Body of pancreas (tissue), 4 donors: ENCODE measurements at regions not wholly inside any gene's neighbourhood (a gene's known extent, or its start where the extent isn't known, plus 50 kb on each side); places are given as distances from the start of the nearest gene placed in this dataset.
A peak's percentile ranks its signal among the peaks of the same experiment; 100 is the strongest.

Experiments used
- ATAC-seq: fragments of 150-250 bp; one replicate; pipeline ENCODE4 v1.9.1; 2016
- DNase-seq, 4 donors: peaks; one replicate each; pipeline ENCODE4 v3.0.0-alpha.2; 2019
- H3K27ac ChIP-seq, 4 donors: fragments of 200-600 bp; sonication (generic); 1 replicate in 3 of 4; 2 replicates in 1 of 4; pipeline versions ENCODE4 v1.5.1 to v1.6.1; 2016 to 2019; ENCODE audit warnings: mild to moderate bottlenecking in 1 of 4, mixed read lengths in 1 of 4, moderate library complexity in 1 of 4
- H3K27me3 ChIP-seq, 2 donors: fragments of 200-600 bp; sonication (generic); one replicate each; pipeline ENCODE4 v1.6.0; 2016; ENCODE audit warnings: mild to moderate bottlenecking in 1 of 2
- H3K36me3 ChIP-seq, 2 donors: fragments of 200-600 bp; sonication (generic); replicated peaks in 1 of 2; 2 replicates each; pipeline ENCODE4 v1.5.1; 2016; ENCODE audit warnings: low read depth in 2 of 2; ENCODE audit not compliant: insufficient read depth in 1 of 2
- H3K4me1 ChIP-seq: fragments of 200-600 bp; sonication (generic); one replicate; pipeline ENCODE4 v1.6.0; 2016
- H3K4me3 ChIP-seq, 2 donors: fragments of 200-600 bp; sonication (generic); 1 replicate in 1 of 2; 2 replicates in 1 of 2; pipeline ENCODE4 v1.5.1; 2016 to 2019
- H3K9me3 ChIP-seq, 3 donors: fragments of 200-600 bp; sonication (generic); 1 replicate in 2 of 3; 2 replicates in 1 of 3; pipeline ENCODE4 v1.5.1; 2016
- CTCF ChIP-seq, 7 experiments: fragments of 450-650 bp in 4 of 7; fragments of 200-600 bp in 3 of 7; sonication (generic) in 3 of 7; IDR thresholded peaks; one replicate each; pipeline ENCODE4 v1.5.1; 2016 to 2019; ENCODE audit warnings: antibody characterized with exemption in 7 of 7
- POLR2A ChIP-seq, 3 donors: fragments of 450-650 bp; IDR thresholded peaks; one replicate each; pipeline ENCODE4 v1.6.1; 2016; ENCODE audit warnings: antibody characterized with exemption in 3 of 3, mild to moderate bottlenecking in 2 of 3
- WGBS, 2 donors: methylation state at CpG; one replicate each; pipeline ENCODE4 v1.1.5; 2017; 5-methylcytosine and 5-hydroxymethylcytosine counted together
- intact Hi-C: fragments of 100-400 bp; cut with DNase I; formaldehyde crosslinking; loops from one replicate; pipeline ENCODE4 v1.15.1; 2023

GRCh38 chr11:106242718-106243415 is 165.4 kb downstream of the AASDHPPT start:
- peaks cover 46% of the 10 kb centered on the region for H3K4me1 ChIP-seq
- no peak for DNase-seq
- WGBS, 2 donors, result 35 to 43% methylated on average over 2 of the region's 2 CpGs
- no peaks in the 10 kb centered on the region for H3K27me3 ChIP-seq
- no peak overlapping the region for H3K4me3 ChIP-seq
- ATAC-seq, result no peak
- intact Hi-C loops, result no loop called here
- no peaks in the 10 kb centered on the region for H3K36me3 ChIP-seq
- TF ChIP-seq CTCF (IDR thresholded peaks at IDR 0.05), result no peak
- peaks cover 0 to 11% (median 0%) of the 10 kb centered on the region in 3 donors for H3K9me3 ChIP-seq
- H3K27ac ChIP-seq, result peak overlapping the region in 2 of 4 donors; percentile 28 to 66

- intact Hi-C loops, result no loop called here
- H3K36me3 ChIP-seq, result no peaks in the 10 kb centered on the region
- DNase-seq, result no peak
- no peak for ATAC-seq
- H3K27me3 ChIP-seq, result no peaks in the 10 kb centered on the region
- H3K27ac ChIP-seq, result no peak overlapping the region
- H3K9me3 ChIP-seq, result peaks cover 0 to 11% (median 0%) of the 10 kb centered on the region in 3 donors
- H3K4me3 ChIP-seq, result no peak overlapping the region
- 87 to 88% methylated on average over 3 of the region's 3 CpGs for WGBS, 2 donors
- TF ChIP-seq CTCF (IDR thresholded peaks at IDR 0.05) (no peak), POLR2A (IDR thresholded peaks at IDR 0.05) (no peak)
- peaks cover 37% of the 10 kb centered on the region for H3K4me1 ChIP-seq
Observed at GRCh38 chr11:106246495-106246894, 169.0 kb downstream of the AASDHPPT start.

GRCh38 chr11:106249617-106250239 is 172.3 kb downstream of the AASDHPPT start:
- no peaks in the 10 kb centered on the region for H3K27me3 ChIP-seq
- DNase-seq, result peak in 2 of 4 donors; percentile 45 to 46
- no peak for TF ChIP-seq POLR2A (IDR thresholded peaks at IDR 0.05)
- TF ChIP-seq CTCF (IDR thresholded peaks at IDR 0.05), result no peak

GRCh38 chr11:106262852-106263251 is 185.4 kb downstream of the AASDHPPT start:
- intact Hi-C loops, result no loop called here
- no peak for DNase-seq
- ATAC-seq, result no peak
- Histone ChIP-seq H3K4me3 (no peak overlapping the region), H3K9me3 (no peaks in the 10 kb centered on the region), H3K27me3 (no peaks in the 10 kb centered on the region), H3K4me1 (peaks cover 8% of the 10 kb centered on the region), H3K36me3 (no peaks in the 10 kb centered on the region), H3K27ac (no peak overlapping the region)
- TF ChIP-seq CTCF (IDR thresholded peaks at IDR 0.05), result no peak
- TF ChIP-seq POLR2A (IDR thresholded peaks at IDR 0.05), result no peak
- 69 to 78% methylated on average over 3 of the region's 3 CpGs for WGBS, 2 donors

More at GRCh38 chr11:106249617-106250239, 172.3 kb downstream of the AASDHPPT start:
- intact Hi-C loops, result no loop called here
- WGBS, 2 donors, result 33 to 43% methylated on average over 5 of the region's 5 CpGs
- ATAC-seq, result peak; percentile 88
- Histone ChIP-seq H3K27ac (peak overlapping the region; percentile 30 to 48 (median 46)), H3K9me3 (peaks cover 0 to 11% (median 0%) of the 10 kb centered on the region in 3 donors), H3K4me1 (peaks cover 16% of the 10 kb centered on the region), H3K36me3 (no peaks in the 10 kb centered on the region), H3K4me3 (no peak overlapping the region)
